LoVo (cell line): ENCODE measurements at regions not wholly inside any gene's neighbourhood (a gene's known extent, or its start where the extent isn't known, plus 50 kb on each side); places are given as distances from the start of the nearest gene placed in this dataset.

Experiments
- DNase-seq: peaks from one replicate; pipeline ENCODE4 v3.0.0-alpha.2; 2016; ENCODE audit warnings: low spot score

- no peak for DNase-seq
Observed at GRCh38 chr5:26828294-26828693, 210.1 kb downstream of the CDH9 start.

- no peak for DNase-seq
Observed at GRCh38 chr5:26813235-26813634, 225.2 kb downstream of the CDH9 start.

- no peak for DNase-seq
Observed at GRCh38 chr5:26812714-26813113, 225.7 kb downstream of the CDH9 start.

- DNase-seq, result no peak
Observed at GRCh38 chr5:26807231-26808199, 230.9 kb downstream of the CDH9 start.

GRCh38 chr5:26805076-26805475, 233.3 kb downstream of the CDH9 start:
- no peak for DNase-seq

GRCh38 chr5:26802944-26803343, 235.4 kb downstream of the CDH9 start:
- DNase-seq, result no peak

- no peak for DNase-seq
Observed at GRCh38 chr5:26791433-26791832, 247.0 kb downstream of the CDH9 start.

GRCh38 chr5:26791021-26791420, 247.4 kb downstream of the CDH9 start:
- DNase-seq, result no peak

- no peak for DNase-seq
Observed at GRCh38 chr5:26763215-26763614, 275.2 kb downstream of the CDH9 start.

GRCh38 chr5:26761446-26761845, 276.9 kb downstream of the CDH9 start:
- no peak for DNase-seq

- DNase-seq, result no peak
Observed at GRCh38 chr5:26761045-26761444, 277.3 kb downstream of the CDH9 start.

GRCh38 chr5:26757941-26758340, 280.4 kb downstream of the CDH9 start:
- no peak for DNase-seq

- no peak for DNase-seq
Observed at GRCh38 chr5:26749829-26750228, 288.6 kb downstream of the CDH9 start.

GRCh38 chr5:26740182-26740581, 298.2 kb downstream of the CDH9 start:
- no peak for DNase-seq

- DNase-seq, result no peak
Observed at GRCh38 chr5:26737348-26738265, 300.8 kb downstream of the CDH9 start.

GRCh38 chr5:26727916-26728315, 310.5 kb downstream of the CDH9 start:
- DNase-seq, result no peak

GRCh38 chr5:26719803-26720202, 318.6 kb downstream of the CDH9 start:
- DNase-seq, result no peak

GRCh38 chr5:26700759-26701384, 337.5 kb downstream of the CDH9 start:
- DNase-seq, result peak; percentile 48

GRCh38 chr5:26692952-26693351, 345.4 kb downstream of the CDH9 start:
- DNase-seq, result no peak

- DNase-seq, result no peak
Observed at GRCh38 chr5:26691486-26691885, 346.9 kb downstream of the CDH9 start.

- no peak for DNase-seq
Observed at GRCh38 chr5:26690511-26690910, 347.9 kb downstream of the CDH9 start.

GRCh38 chr5:26681861-26682260, 356.5 kb downstream of the CDH9 start:
- DNase-seq, result no peak
